ENCODE measurements at regions not wholly inside any gene's neighbourhood (a gene's known extent, or its start where the extent isn't known, plus 50 kb on each side); places are given as distances from the start of the nearest gene placed in this dataset.
A peak's percentile ranks its signal among the peaks of the same experiment; 100 is the strongest.

- no peaks in the 10 kb centered on the region for H3K36me3 ChIP-seq (ENCODE audit: control insufficient read depth, insufficient read depth, low read length)
- no peak overlapping the region for H4K5ac ChIP-seq (ENCODE audit: low read depth, low read length)
- H3K23ac ChIP-seq (ENCODE audit: low read depth, low read length), result no peak overlapping the region
- H3K27me3 ChIP-seq (ENCODE audit: control insufficient read depth, insufficient read depth, low read length), result no peaks in the 10 kb centered on the region
- H4K20me1 ChIP-seq (ENCODE audit: insufficient read depth, low read length), result no peaks in the 10 kb centered on the region
- BruUV-seq (replicated peaks), result no TSS peak
- dilution Hi-C loops (cut with HindIII; ENCODE audit: low sequenced_read_pairs, unreplicated experiment), result no loop called here
- no peak overlapping the region for H3K14ac ChIP-seq (replicated peaks; ENCODE audit: low read depth, low read length)
- H2AK9ac ChIP-seq (replicated peaks; ENCODE audit: low read depth, low read length, poor library complexity), result no peak overlapping the region
- DNase-seq (no peak), ATAC-seq (ENCODE audit: low read depth) (no peak)
- ChIA-PET POLR2A (ENCODE audit: unreplicated experiment) (no interaction called here), CTCF (interaction anchor here (0.8 kb wide), 1 partner anchor 15 kb away, joined by 3 read pairs; no protein-coding TSS in a partner anchor)
- no peak overlapping the region for H3K56ac ChIP-seq (ENCODE audit: extremely low read depth, insufficient read depth, low read length)
- no peaks in the 10 kb centered on the region for H3K9me3 ChIP-seq (ENCODE audit: control insufficient read depth, insufficient read depth, low read length)
- H3K9ac ChIP-seq (ENCODE audit: low read depth, low read length), result no peak overlapping the region
- H4K91ac ChIP-seq (ENCODE audit: insufficient read depth, low read depth, low read length), result no peak overlapping the region
- no peaks in the 10 kb centered on the region for H3K9me1 ChIP-seq (ENCODE audit: insufficient read depth, low read length)
- H2BK120ac ChIP-seq (ENCODE audit: low read depth, low read length), result no peak overlapping the region
- H3K79me1 ChIP-seq (ENCODE audit: low read depth in 1 of 2, low read length in 2 of 2), result no peaks in the 10 kb centered on the region
- H2BK20ac ChIP-seq (ENCODE audit: low read depth, low read length), result no peak overlapping the region
- peak overlapping the region; percentile 55; the same call in 1 of the 2 replicates for H3K4me2 ChIP-seq (ENCODE audit: low read depth, low read length)
- no CpG with 5 or more reads among the region's 5 CpGs for WGBS, 2 experiments (ENCODE audit: extremely low coverage in 2 of 2, insufficient read length in 1 of 2)
- H2AK5ac ChIP-seq (ENCODE audit: low read depth, low read length), result no peak overlapping the region
- no peak overlapping the region for H4K8ac ChIP-seq (ENCODE audit: low read depth in 2 of 2, low read length in 2 of 2)
- no peaks in the 10 kb centered on the region for H3K4me1 ChIP-seq (ENCODE audit: control insufficient read depth, insufficient read depth, low read length)
- in situ Hi-C loops (cut with MboI; ENCODE audit: low sequenced_read_pairs), result loop anchor here (25.0 kb wide), 1 partner anchor 1362 kb away; the partner anchor contains the start of gene RGS21
- no peak overlapping the region for H3K4ac ChIP-seq (ENCODE audit: low read depth, low read length)
- H3K18ac ChIP-seq (ENCODE audit: low read depth, low read length), result no peak overlapping the region
- no peak overlapping the region for H3K27ac ChIP-seq (ENCODE audit: insufficient read depth, low read length)
- TF ChIP-seq, protein P1, sequence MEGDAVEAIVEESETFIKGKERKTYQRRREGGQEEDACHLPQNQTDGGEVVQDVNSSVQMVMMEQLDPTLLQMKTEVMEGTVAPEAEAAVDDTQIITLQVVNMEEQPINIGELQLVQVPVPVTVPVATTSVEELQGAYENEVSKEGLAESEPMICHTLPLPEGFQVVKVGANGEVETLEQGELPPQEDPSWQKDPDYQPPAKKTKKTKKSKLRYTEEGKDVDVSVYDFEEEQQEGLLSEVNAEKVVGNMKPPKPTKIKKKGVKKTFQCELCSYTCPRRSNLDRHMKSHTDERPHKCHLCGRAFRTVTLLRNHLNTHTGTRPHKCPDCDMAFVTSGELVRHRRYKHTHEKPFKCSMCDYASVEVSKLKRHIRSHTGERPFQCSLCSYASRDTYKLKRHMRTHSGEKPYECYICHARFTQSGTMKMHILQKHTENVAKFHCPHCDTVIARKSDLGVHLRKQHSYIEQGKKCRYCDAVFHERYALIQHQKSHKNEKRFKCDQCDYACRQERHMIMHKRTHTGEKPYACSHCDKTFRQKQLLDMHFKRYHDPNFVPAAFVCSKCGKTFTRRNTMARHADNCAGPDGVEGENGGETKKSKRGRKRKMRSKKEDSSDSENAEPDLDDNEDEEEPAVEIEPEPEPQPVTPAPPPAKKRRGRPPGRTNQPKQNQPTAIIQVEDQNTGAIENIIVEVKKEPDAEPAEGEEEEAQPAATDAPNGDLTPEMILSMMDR (conservative IDR thresholded peaks at IDR 0.05; ENCODE audit: low read depth, low read length), result no peak
- TF ChIP-seq POLR2A (IDR thresholded peaks at IDR 0.05; ENCODE audit: low read depth, low read length), result no peak
- no peak for TF ChIP-seq USF2 (IDR thresholded peaks at IDR 0.05; ENCODE audit: low read depth, low read length)
- TF ChIP-seq ELK1 (IDR thresholded peaks at IDR 0.05; ENCODE audit: borderline replicate concordance, low read depth, low read length), result no peak
- no peak for TF ChIP-seq MAFK (IDR thresholded peaks at IDR 0.05; ENCODE audit: low read depth, low read length)
- no peak for TF ChIP-seq BHLHE40 (IDR thresholded peaks at IDR 0.05; ENCODE audit: low read depth, low read length)
- no peak for TF ChIP-seq RCOR1 (IDR thresholded peaks at IDR 0.05; ENCODE audit: insufficient replicate concordance, low read length)
- no peak for TF ChIP-seq SMC3 (IDR thresholded peaks at IDR 0.05; ENCODE audit: low read depth, low read length)
- no peak for TF ChIP-seq MXI1 (IDR thresholded peaks at IDR 0.05; ENCODE audit: borderline replicate concordance, low read depth, low read length)
- no peak for TF ChIP-seq RFX5 (IDR thresholded peaks at IDR 0.05; ENCODE audit: low read depth, low read length)
- TF ChIP-seq NFE2L2 (IDR thresholded peaks at IDR 0.05; ENCODE audit: low read depth, low read length), result no peak
- H3K4me3 ChIP-seq (ENCODE audit: insufficient read depth, low read depth, low read length), result no peak overlapping the region
- no peak overlapping the region for H2BK15ac ChIP-seq (ENCODE audit: low read depth, low read length)
- intact Hi-C loops (cut with micrococcal nuclease), result loop anchor here (10.0 kb wide), 1 partner anchor 1365 kb away; the partner anchor contains the start of gene RGS21
- no peak overlapping the region for H2AFZ ChIP-seq (replicated peaks; ENCODE audit: low read length, poor library complexity)
- no peak overlapping the region for H2BK5ac ChIP-seq (ENCODE audit: low read depth, low read length, poor library complexity, severe bottlenecking)
These were observed 472.3 kb upstream of the BRINP3 start for GRCh38 chr1:190949939-190950338.

Measured in IMR-90 (cell line).